Fibroblast of villous mesenchyme (primary cell): ENCODE measurements at regions not wholly inside any gene's neighbourhood (a gene's known extent, or its start where the extent isn't known, plus 50 kb on each side); places are given as distances from the start of the nearest gene placed in this dataset.

Source experiments
- DNase-seq: peaks from one replicate; pipeline ENCODE4 v3.0.0-alpha.2; 2010; ENCODE audit warnings: low read depth
- H3K4me3 ChIP-seq: 2 replicates; pipeline ENCODE4 v1.5.1; 2011; ENCODE audit warnings: low read depth, mild to moderate bottlenecking, low read length
- CTCF ChIP-seq: IDR thresholded peaks from 2 replicates; pipeline ENCODE4 v1.5.1; 2012; ENCODE audit warnings: low read depth, mild to moderate bottlenecking, low read length; ENCODE audit not compliant: insufficient read depth

- H3K4me3 ChIP-seq = no peak overlapping the region
- TF ChIP-seq CTCF = no peak
- DNase-seq = no peak
Measured at GRCh38 chr11:69415411-69416142, 65.9 kb upstream of the LINC01488 start.

GRCh38 chr11:69416143-69416515 lies 65.3 kb upstream of the LINC01488 start:
- H3K4me3 ChIP-seq = no peak overlapping the region
- no peak for TF ChIP-seq CTCF
- no peak for DNase-seq

GRCh38 chr11:69416762-69417698 lies 64.4 kb upstream of the LINC01488 start:
- peak; percentile 33 for DNase-seq
- no peak for TF ChIP-seq CTCF

GRCh38 chr11:69417699-69418085 lies 63.8 kb upstream of the LINC01488 start:
- DNase-seq = no peak
- no peak overlapping the region for H3K4me3 ChIP-seq
- TF ChIP-seq CTCF = no peak

More at GRCh38 chr11:69416762-69417698, 64.4 kb upstream of the LINC01488 start:
- no peak overlapping the region for H3K4me3 ChIP-seq

GRCh38 chr11:69418576-69419296 lies 62.7 kb upstream of the LINC01488 start:
- TF ChIP-seq CTCF = no peak
- no peak overlapping the region for H3K4me3 ChIP-seq
- DNase-seq = no peak

GRCh38 chr11:69419662-69420395 lies 61.6 kb upstream of the LINC01488 start:
- no peak for TF ChIP-seq CTCF
- peak; percentile 30 for DNase-seq
- no peak overlapping the region for H3K4me3 ChIP-seq
